Left ventricle myocardium inferior (tissue), 1 donor: ENCODE measurements at regions not wholly inside any gene's neighbourhood (a gene's known extent, or its start where the extent isn't known, plus 50 kb on each side); places are given as distances from the start of the nearest gene placed in this dataset.

Experiments used
- DNase-seq: peaks from one replicate; pipeline ENCODE4 v3.0.0-alpha.2; 2020
- H3K27ac ChIP-seq: fragments of 200-600 bp; replicated peaks from 2 replicates; pipeline ENCODE4 v1.8.0; 2021
- H3K27me3 ChIP-seq: fragments of 200-600 bp; 2 replicates; pipeline ENCODE4 v1.8.0; 2021; ENCODE audit warnings: low read depth
- H3K36me3 ChIP-seq: fragments of 200-600 bp; 2 replicates; pipeline ENCODE4 v1.8.0; 2021
- H3K4me1 ChIP-seq: fragments of 200-600 bp; 2 replicates; pipeline ENCODE4 v1.8.0; 2021
- H3K4me3 ChIP-seq: fragments of 200-600 bp; 2 replicates; pipeline ENCODE4 v1.8.0; 2021; ENCODE audit warnings: mild to moderate bottlenecking, moderate library complexity
- H3K9me3 ChIP-seq: fragments of 200-600 bp; replicated peaks from 2 replicates; pipeline ENCODE4 v1.8.0; 2021
- CTCF ChIP-seq: fragments of 200-600 bp; IDR thresholded peaks from 2 replicates; pipeline ENCODE4 v1.8.0; 2021; ENCODE audit warnings: antibody characterized with exemption, mild to moderate bottlenecking, borderline replicate concordance
- intact Hi-C: fragments of 100-400 bp; cut with micrococcal nuclease; formaldehyde crosslinking; loops from one replicate; pipeline ENCODE4 v1.11.0; 2022
- donor health status: DM: no; HTN: yes; CAD: no; lungs with severe emphysema.

DNA sequence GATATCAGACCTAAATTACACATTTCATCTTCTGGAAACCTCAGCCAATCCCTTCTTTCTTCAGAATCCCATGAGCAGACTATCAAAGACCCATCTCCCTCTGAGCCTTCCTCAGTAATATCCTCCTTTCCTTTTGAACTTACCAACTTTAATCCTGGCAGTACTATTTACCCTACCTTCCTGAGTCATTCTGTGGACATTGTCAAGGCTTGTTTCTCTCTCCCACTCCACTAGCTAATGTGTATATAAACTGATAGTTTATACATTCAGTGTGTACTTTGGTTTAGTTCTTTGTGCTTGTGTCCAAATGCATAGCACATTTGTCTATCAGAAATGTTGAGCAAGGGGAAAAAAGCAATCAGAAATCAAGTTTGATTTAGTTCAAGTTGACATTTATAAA, 568.3 kb downstream of the CSNK1G3 start:
- Histone ChIP-seq H3K27me3 (no peaks in the 10 kb centered on the region), H3K9me3 (peaks cover 6% of the 10 kb centered on the region), H3K27ac (no peak overlapping the region), H3K4me1 (no peaks in the 10 kb centered on the region), H3K36me3 (no peaks in the 10 kb centered on the region), H3K4me3 (no peak overlapping the region)
- intact Hi-C loops: no loop called here
- no peak for TF ChIP-seq CTCF
- no peak for DNase-seq

DNA sequence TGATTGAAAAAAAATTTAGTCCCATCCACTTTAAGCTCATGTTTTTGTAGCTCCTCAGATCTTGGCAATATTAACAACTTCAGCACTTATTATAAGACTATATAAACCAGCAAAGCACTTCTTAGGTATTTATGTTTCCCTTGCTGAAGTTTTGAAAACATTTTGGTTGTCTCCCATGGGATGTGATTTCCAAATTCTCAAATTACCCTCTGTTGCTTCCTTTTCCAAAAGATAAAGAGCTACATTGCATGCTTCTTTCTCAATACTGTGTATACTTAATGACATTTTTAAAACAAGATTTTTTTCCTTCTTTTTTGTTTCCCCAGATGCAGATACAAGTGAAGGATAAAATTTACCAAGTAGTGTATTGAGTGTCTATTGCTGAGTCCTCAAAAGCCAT, 567.1 kb downstream of the CSNK1G3 start:
- intact Hi-C loops: no loop called here
- no peak for DNase-seq
- Histone ChIP-seq H3K27me3 (no peaks in the 10 kb centered on the region), H3K27ac (no peak overlapping the region), H3K4me1 (no peaks in the 10 kb centered on the region), H3K4me3 (no peak overlapping the region), H3K36me3 (no peaks in the 10 kb centered on the region), H3K9me3 (peaks cover 6% of the 10 kb centered on the region)
- no peak for TF ChIP-seq CTCF

DNA sequence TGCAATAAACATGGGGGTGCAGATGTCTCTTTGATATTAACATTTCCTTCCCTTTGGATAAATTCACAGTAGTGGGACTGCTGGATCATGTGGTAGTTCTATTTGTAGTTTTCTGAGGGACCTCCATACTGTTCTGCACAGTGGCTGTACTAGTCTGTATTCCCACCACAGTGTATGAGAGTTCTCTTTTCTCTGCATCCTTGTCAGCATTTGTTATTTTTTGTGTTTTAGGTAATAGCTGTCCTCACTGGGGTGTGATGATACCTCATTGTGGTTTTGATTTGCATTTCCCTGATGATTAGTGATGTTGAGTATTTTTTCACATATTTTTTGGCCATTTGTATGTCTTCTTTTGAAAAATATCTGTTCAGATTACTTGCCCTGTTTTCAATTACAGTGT, 562.5 kb downstream of the CSNK1G3 start:
- peaks cover 6% of the 10 kb centered on the region for H3K9me3 ChIP-seq
- no peak for TF ChIP-seq CTCF
- intact Hi-C loops: no loop called here

GRCh38 chr5:124072570-124072969, 560.6 kb downstream of the CSNK1G3 start:
- Histone ChIP-seq H3K9me3 (peaks cover 6% of the 10 kb centered on the region), H3K4me3 (no peak overlapping the region), H3K27me3 (no peaks in the 10 kb centered on the region), H3K36me3 (no peaks in the 10 kb centered on the region), H3K4me1 (no peaks in the 10 kb centered on the region), H3K27ac (no peak overlapping the region)
- DNase-seq: no peak
- intact Hi-C loops: no loop called here
- TF ChIP-seq CTCF: no peak

More for the DNA sequence above, 562.5 kb downstream of the CSNK1G3 start:
- H3K4me3 ChIP-seq: no peak overlapping the region
- H3K27ac ChIP-seq: no peak overlapping the region
- no peak for DNase-seq
- H3K27me3 ChIP-seq: no peaks in the 10 kb centered on the region
- H3K36me3 ChIP-seq: no peaks in the 10 kb centered on the region
- H3K4me1 ChIP-seq: no peaks in the 10 kb centered on the region

DNA sequence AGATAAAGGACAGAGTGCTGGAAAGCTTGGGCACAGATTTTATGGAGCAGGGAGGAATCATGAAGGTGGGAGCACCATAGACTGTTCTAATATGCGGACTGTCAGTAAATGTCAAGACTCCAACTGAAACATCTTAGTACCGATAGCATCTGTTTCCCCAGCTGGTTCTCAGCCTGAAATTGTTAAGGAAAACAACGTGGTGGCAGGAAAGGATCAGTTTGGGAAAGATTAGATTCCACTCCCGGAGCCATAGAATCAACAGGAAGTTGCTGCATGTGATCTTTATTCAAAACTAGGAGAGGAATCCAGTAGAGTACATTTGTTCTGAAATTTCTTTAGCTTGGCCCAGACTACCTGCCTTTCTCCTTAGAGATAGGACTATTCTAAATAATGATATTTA, 559.1 kb downstream of the CSNK1G3 start:
- H3K27ac ChIP-seq: no peak overlapping the region
- H3K36me3 ChIP-seq: no peaks in the 10 kb centered on the region
- DNase-seq: no peak
- no peak overlapping the region for H3K4me3 ChIP-seq
- H3K4me1 ChIP-seq: no peaks in the 10 kb centered on the region
- no peak for TF ChIP-seq CTCF
- intact Hi-C loops: no loop called here
- no peaks in the 10 kb centered on the region for H3K9me3 ChIP-seq
- no peaks in the 10 kb centered on the region for H3K27me3 ChIP-seq

DNA sequence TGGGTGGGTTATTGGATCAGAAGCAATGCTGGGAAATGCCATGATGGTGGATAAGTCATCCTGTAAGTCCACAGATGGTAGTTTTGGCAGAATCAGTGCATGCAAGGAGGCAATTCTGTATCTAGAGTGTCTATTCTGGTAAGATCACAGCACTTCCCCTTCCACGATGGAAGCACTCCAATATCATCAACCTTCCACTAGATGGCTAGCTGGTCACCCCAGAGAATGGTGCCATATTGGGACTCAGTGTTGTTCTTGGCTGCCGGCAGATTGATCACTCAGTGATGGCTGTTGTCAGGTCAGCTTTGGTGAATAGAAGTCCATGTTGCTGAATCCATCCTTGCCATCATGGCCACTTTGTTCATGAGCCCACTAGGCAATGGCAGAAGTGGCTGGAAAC, 553.5 kb downstream of the CSNK1G3 start:
- TF ChIP-seq CTCF: no peak
- no peaks in the 10 kb centered on the region for H3K27me3 ChIP-seq
- H3K27ac ChIP-seq: no peak overlapping the region
- no peaks in the 10 kb centered on the region for H3K4me1 ChIP-seq
- no peaks in the 10 kb centered on the region for H3K36me3 ChIP-seq
- H3K4me3 ChIP-seq: no peak overlapping the region
- intact Hi-C loops: no loop called here
- H3K9me3 ChIP-seq: no peaks in the 10 kb centered on the region
- DNase-seq: no peak
